SK-N-SH (cell line): ENCODE measurements at regions not wholly inside any gene's neighbourhood (a gene's known extent, or its start where the extent isn't known, plus 50 kb on each side); places are given as distances from the start of the nearest gene placed in this dataset.

Source experiments
- CTCF ChIP-seq: fragments of 200-600 bp; sonication (generic); IDR thresholded peaks from 2 replicates; pipeline ENCODE4 v1.6.1; 2017; ENCODE audit warnings: antibody characterized with exemption, mild to moderate bottlenecking, moderate library complexity
- EP300 ChIP-seq, 2 experiments: IDR thresholded peaks; 2 replicates each; pipeline versions ENCODE4 v1.4.0 to v1.6.1; 2012; ENCODE audit warnings: borderline replicate concordance in 1 of 2, low read depth in 1 of 2, low read length in 1 of 2
- FOXM1 ChIP-seq: IDR thresholded peaks from 2 replicates; pipeline ENCODE4 v1.4.0; 2012; ENCODE audit warnings: low read depth, mild to moderate bottlenecking
- POLR2AphosphoS5 ChIP-seq: IDR thresholded peaks from 2 replicates; pipeline ENCODE4 v1.6.1; 2012; ENCODE audit warnings: low read depth, low read length
- RFX5 ChIP-seq: IDR thresholded peaks from 2 replicates; pipeline ENCODE4 v1.6.1; 2012; ENCODE audit warnings: mild to moderate bottlenecking, improper control_type of control experiment, low read length
- RXRA ChIP-seq: IDR thresholded peaks from 2 replicates; pipeline ENCODE4 v1.4.0; 2012; ENCODE audit warnings: low read depth, mild to moderate bottlenecking, borderline replicate concordance
- SIN3A ChIP-seq: IDR thresholded peaks from 2 replicates; pipeline ENCODE4 v1.6.1; 2012; ENCODE audit warnings: low read depth, mild to moderate bottlenecking, low read length, moderate library complexity, borderline replicate concordance
- TAF1 ChIP-seq: IDR thresholded peaks from 2 replicates; pipeline ENCODE4 v1.6.1; 2012; ENCODE audit warnings: low read depth, mild to moderate bottlenecking, low read length, moderate library complexity, borderline replicate concordance
- YY1 ChIP-seq: IDR thresholded peaks from 2 replicates; pipeline ENCODE4 v1.4.0; 2012; ENCODE audit warnings: low read depth, mild to moderate bottlenecking
- ZBTB33 ChIP-seq: IDR thresholded peaks from 2 replicates; pipeline ENCODE4 v1.4.0; 2012; ENCODE audit warnings: low read depth, borderline replicate concordance
- TF ChIP-seq, protein P1 (sequence below): IDR thresholded peaks from 2 replicates; pipeline ENCODE4 v1.4.0; 2012; ENCODE audit warnings: low read depth
- TF ChIP-seq, protein P2 (sequence below): IDR thresholded peaks from 2 replicates; pipeline ENCODE4 v1.6.1; 2012; ENCODE audit warnings: mild to moderate bottlenecking, low read depth, low read length, moderate library complexity

DNA sequence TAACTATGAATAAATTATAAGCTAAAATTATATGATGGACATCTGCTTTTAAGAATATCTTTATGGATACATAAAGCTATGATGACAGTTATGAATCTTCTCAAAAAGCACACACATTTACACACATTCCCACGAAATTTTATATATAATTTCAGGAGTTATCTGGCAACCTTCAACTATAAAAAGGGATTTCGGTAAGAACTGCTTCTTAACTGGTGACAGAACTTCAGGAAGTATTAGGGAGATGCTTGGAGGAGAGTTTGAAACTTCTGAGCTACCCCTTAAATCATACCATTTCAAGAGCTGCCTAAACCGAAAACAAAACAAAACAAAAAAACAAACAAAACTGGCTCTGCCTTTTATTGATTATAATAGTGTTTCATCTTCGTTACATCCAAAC is 399.4 kb downstream of the ZEB2 start:
- TF ChIP-seq YY1 (no peak), CTCF (no peak), TAF1 (no peak), RFX5 (no peak), POLR2AphosphoS5 (no peak), ZBTB33 (no peak), RXRA (no peak), EP300 (IDR thresholded peaks at IDR 0.05; ENCODE audit: borderline replicate concordance in 1 of 2, low read depth in 1 of 2, low read length in 1 of 2) (no peak), FOXM1 (no peak), SIN3A (no peak)
- TF ChIP-seq, protein P1, sequence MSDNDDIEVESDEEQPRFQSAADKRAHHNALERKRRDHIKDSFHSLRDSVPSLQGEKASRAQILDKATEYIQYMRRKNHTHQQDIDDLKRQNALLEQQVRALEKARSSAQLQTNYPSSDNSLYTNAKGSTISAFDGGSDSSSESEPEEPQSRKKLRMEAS = no peak
- TF ChIP-seq, protein P2, sequence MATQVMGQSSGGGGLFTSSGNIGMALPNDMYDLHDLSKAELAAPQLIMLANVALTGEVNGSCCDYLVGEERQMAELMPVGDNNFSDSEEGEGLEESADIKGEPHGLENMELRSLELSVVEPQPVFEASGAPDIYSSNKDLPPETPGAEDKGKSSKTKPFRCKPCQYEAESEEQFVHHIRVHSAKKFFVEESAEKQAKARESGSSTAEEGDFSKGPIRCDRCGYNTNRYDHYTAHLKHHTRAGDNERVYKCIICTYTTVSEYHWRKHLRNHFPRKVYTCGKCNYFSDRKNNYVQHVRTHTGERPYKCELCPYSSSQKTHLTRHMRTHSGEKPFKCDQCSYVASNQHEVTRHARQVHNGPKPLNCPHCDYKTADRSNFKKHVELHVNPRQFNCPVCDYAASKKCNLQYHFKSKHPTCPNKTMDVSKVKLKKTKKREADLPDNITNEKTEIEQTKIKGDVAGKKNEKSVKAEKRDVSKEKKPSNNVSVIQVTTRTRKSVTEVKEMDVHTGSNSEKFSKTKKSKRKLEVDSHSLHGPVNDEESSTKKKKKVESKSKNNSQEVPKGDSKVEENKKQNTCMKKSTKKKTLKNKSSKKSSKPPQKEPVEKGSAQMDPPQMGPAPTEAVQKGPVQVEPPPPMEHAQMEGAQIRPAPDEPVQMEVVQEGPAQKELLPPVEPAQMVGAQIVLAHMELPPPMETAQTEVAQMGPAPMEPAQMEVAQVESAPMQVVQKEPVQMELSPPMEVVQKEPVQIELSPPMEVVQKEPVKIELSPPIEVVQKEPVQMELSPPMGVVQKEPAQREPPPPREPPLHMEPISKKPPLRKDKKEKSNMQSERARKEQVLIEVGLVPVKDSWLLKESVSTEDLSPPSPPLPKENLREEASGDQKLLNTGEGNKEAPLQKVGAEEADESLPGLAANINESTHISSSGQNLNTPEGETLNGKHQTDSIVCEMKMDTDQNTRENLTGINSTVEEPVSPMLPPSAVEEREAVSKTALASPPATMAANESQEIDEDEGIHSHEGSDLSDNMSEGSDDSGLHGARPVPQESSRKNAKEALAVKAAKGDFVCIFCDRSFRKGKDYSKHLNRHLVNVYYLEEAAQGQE = no peak
